ENCODE measurements at regions not wholly inside any gene's neighbourhood (a gene's known extent, or its start where the extent isn't known, plus 50 kb on each side); places are given as distances from the start of the nearest gene placed in this dataset.
"Not testable (repeated sequence)": the region's sequence is repeated elsewhere in the genome, so short reads cannot be mapped to it uniquely, and the experiment has no call there.

GRCh38 chr2:8386748-8387147, 295.1 kb upstream of the ID2 start:
- H2BK15ac ChIP-seq (ENCODE audit: low read depth, poor library complexity, severe bottlenecking); H3K9me3 ChIP-seq (ENCODE audit: control insufficient read depth, low read length); H3K27ac ChIP-seq (ENCODE audit: low read length, poor library complexity, severe bottlenecking); H3K4me3 ChIP-seq (ENCODE audit: insufficient read depth in 1 of 2, low read depth in 1 of 2, low read length in 2 of 2); H3K23ac ChIP-seq (ENCODE audit: low read length in 2 of 2); H2BK12ac ChIP-seq (ENCODE audit: low read length in 2 of 2); H3K27me3 ChIP-seq (ENCODE audit: control insufficient read depth in 1 of 2, insufficient read depth in 1 of 2, low read length in 2 of 2); DNase-seq; H2AK5ac ChIP-seq (ENCODE audit: low read length, severe bottlenecking); H3K4me2 ChIP-seq (ENCODE audit: low read length, poor library complexity, severe bottlenecking); H2AFZ ChIP-seq (ENCODE audit: low read depth, low read length); H3K4ac ChIP-seq (ENCODE audit: low read depth in 1 of 2, low read length in 2 of 2); H3K36me3 ChIP-seq (ENCODE audit: control insufficient read depth in 1 of 2, insufficient read depth in 2 of 2, low read depth in 1 of 2, low read length in 2 of 2); H3K18ac ChIP-seq (ENCODE audit: low read depth in 1 of 2, low read length in 2 of 2); H2BK5ac ChIP-seq (ENCODE audit: low read depth, low read length, poor library complexity, severe bottlenecking); H3K14ac ChIP-seq (ENCODE audit: low read length in 2 of 2); H2BK120ac ChIP-seq (ENCODE audit: low read depth, low read length); H3K4me1 ChIP-seq (ENCODE audit: control insufficient read depth, insufficient read depth, low read depth, low read length); H4K8ac ChIP-seq (ENCODE audit: low read length); H3K79me1 ChIP-seq (replicated peaks; ENCODE audit: low read length, poor library complexity, severe bottlenecking); H4K91ac ChIP-seq (ENCODE audit: low read length); H3K9ac ChIP-seq (ENCODE audit: low read length): not testable (repeated sequence)
- 100% methylated on average over 2 of the region's 10 CpGs for WGBS

GRCh38 chr2:8388781-8389180, 293.1 kb upstream of the ID2 start:
- Histone ChIP-seq H2BK15ac (ENCODE audit: low read depth, poor library complexity, severe bottlenecking) (no peak overlapping the region), H3K79me1 (replicated peaks; ENCODE audit: low read length, poor library complexity, severe bottlenecking) (no peaks in the 10 kb centered on the region), H3K27ac (ENCODE audit: low read length, poor library complexity, severe bottlenecking) (no peak overlapping the region), H2BK5ac (ENCODE audit: low read depth, low read length, poor library complexity, severe bottlenecking) (no peak overlapping the region), H3K9ac (ENCODE audit: low read length) (no peak overlapping the region), H3K14ac (ENCODE audit: low read length in 2 of 2) (no peak overlapping the region), H2BK120ac (ENCODE audit: low read depth, low read length) (no peak overlapping the region), H3K4ac (ENCODE audit: low read depth in 1 of 2, low read length in 2 of 2) (no peak overlapping the region), H2BK12ac (ENCODE audit: low read length in 2 of 2) (no peak overlapping the region), H4K91ac (ENCODE audit: low read length) (no peak overlapping the region), H3K9me3 (ENCODE audit: control insufficient read depth, low read length) (no peaks in the 10 kb centered on the region), H2AFZ (ENCODE audit: low read depth, low read length) (no peak overlapping the region), H3K4me1 (ENCODE audit: control insufficient read depth, insufficient read depth, low read depth, low read length) (peaks cover 2% of the 10 kb centered on the region), H3K4me3 (ENCODE audit: insufficient read depth in 1 of 2, low read depth in 1 of 2, low read length in 2 of 2) (no peak overlapping the region), H3K27me3 (ENCODE audit: control insufficient read depth in 1 of 2, insufficient read depth in 1 of 2, low read length in 2 of 2) (no peaks in the 10 kb centered on the region), H2AK5ac (ENCODE audit: low read length, severe bottlenecking) (no peak overlapping the region), H3K18ac (ENCODE audit: low read depth in 1 of 2, low read length in 2 of 2) (no peak overlapping the region), H3K36me3 (ENCODE audit: control insufficient read depth in 1 of 2, insufficient read depth in 2 of 2, low read depth in 1 of 2, low read length in 2 of 2) (no peaks in the 10 kb centered on the region), H3K4me2 (ENCODE audit: low read length, poor library complexity, severe bottlenecking) (no peak overlapping the region), H4K8ac (ENCODE audit: low read length) (no peak overlapping the region), H3K23ac (ENCODE audit: low read length in 2 of 2) (no peak overlapping the region)
- 99% methylated on average over 2 of the region's 2 CpGs for WGBS
- no peak for DNase-seq

GRCh38 chr2:8389431-8390108, 292.3 kb upstream of the ID2 start:
- Histone ChIP-seq H3K27ac (ENCODE audit: low read length, poor library complexity, severe bottlenecking) (no peak overlapping the region), H2BK5ac (ENCODE audit: low read depth, low read length, poor library complexity, severe bottlenecking) (no peak overlapping the region), H3K18ac (ENCODE audit: low read depth in 1 of 2, low read length in 2 of 2) (no peak overlapping the region), H3K27me3 (ENCODE audit: control insufficient read depth in 1 of 2, insufficient read depth in 1 of 2, low read length in 2 of 2) (no peaks in the 10 kb centered on the region), H3K4me2 (ENCODE audit: low read length, poor library complexity, severe bottlenecking) (no peak overlapping the region), H3K9ac (ENCODE audit: low read length) (peak overlapping the region; percentile 27), H3K14ac (ENCODE audit: low read length in 2 of 2) (no peak overlapping the region), H3K23ac (ENCODE audit: low read length in 2 of 2) (no peak overlapping the region), H2BK120ac (ENCODE audit: low read depth, low read length) (no peak overlapping the region), H3K4ac (ENCODE audit: low read depth in 1 of 2, low read length in 2 of 2) (no peak overlapping the region), H2AFZ (ENCODE audit: low read depth, low read length) (no peak overlapping the region), H3K4me1 (ENCODE audit: control insufficient read depth, insufficient read depth, low read depth, low read length) (peaks cover 2% of the 10 kb centered on the region), H4K91ac (ENCODE audit: low read length) (no peak overlapping the region), H3K9me3 (ENCODE audit: control insufficient read depth, low read length) (no peaks in the 10 kb centered on the region), H3K79me1 (replicated peaks; ENCODE audit: low read length, poor library complexity, severe bottlenecking) (no peaks in the 10 kb centered on the region), H4K8ac (ENCODE audit: low read length) (no peak overlapping the region), H2BK12ac (ENCODE audit: low read length in 2 of 2) (no peak overlapping the region), H2BK15ac (ENCODE audit: low read depth, poor library complexity, severe bottlenecking) (no peak overlapping the region), H3K36me3 (ENCODE audit: control insufficient read depth in 1 of 2, insufficient read depth in 2 of 2, low read depth in 1 of 2, low read length in 2 of 2) (no peaks in the 10 kb centered on the region), H3K4me3 (ENCODE audit: insufficient read depth in 1 of 2, low read depth in 1 of 2, low read length in 2 of 2) (no peak overlapping the region), H2AK5ac (ENCODE audit: low read length, severe bottlenecking) (no peak overlapping the region)
- DNase-seq, result peak; percentile 30
- WGBS, result no CpG with 5 or more reads among the region's 4 CpGs

GRCh38 chr2:8391126-8391525, 290.7 kb upstream of the ID2 start:
- no peaks in the 10 kb centered on the region for H3K79me1 ChIP-seq (replicated peaks; ENCODE audit: low read length, poor library complexity, severe bottlenecking)
- H2AFZ ChIP-seq (ENCODE audit: low read depth, low read length), result no peak overlapping the region
- H2AK5ac ChIP-seq (ENCODE audit: low read length, severe bottlenecking), result no peak overlapping the region
- no peak overlapping the region for H3K9ac ChIP-seq (ENCODE audit: low read length)
- no peak overlapping the region for H2BK15ac ChIP-seq (ENCODE audit: low read depth, poor library complexity, severe bottlenecking)
- H3K23ac ChIP-seq (ENCODE audit: low read length in 2 of 2), result no peak overlapping the region
- peaks cover 2% of the 10 kb centered on the region for H3K4me1 ChIP-seq (ENCODE audit: control insufficient read depth, insufficient read depth, low read depth, low read length)
- no peak overlapping the region for H4K91ac ChIP-seq (ENCODE audit: low read length)
- no peak overlapping the region for H3K27ac ChIP-seq (ENCODE audit: low read length, poor library complexity, severe bottlenecking)
- no peaks in the 10 kb centered on the region for H3K27me3 ChIP-seq (ENCODE audit: control insufficient read depth in 1 of 2, insufficient read depth in 1 of 2, low read length in 2 of 2)
- H2BK5ac ChIP-seq (ENCODE audit: low read depth, low read length, poor library complexity, severe bottlenecking), result no peak overlapping the region
- H4K8ac ChIP-seq (ENCODE audit: low read length), result no peak overlapping the region
- WGBS, result 93% methylated on average over 2 of the region's 2 CpGs
- no peaks in the 10 kb centered on the region for H3K36me3 ChIP-seq (ENCODE audit: control insufficient read depth in 1 of 2, insufficient read depth in 2 of 2, low read depth in 1 of 2, low read length in 2 of 2)
- no peak overlapping the region for H3K4me2 ChIP-seq (ENCODE audit: low read length, poor library complexity, severe bottlenecking)
- no peak overlapping the region for H3K4ac ChIP-seq (ENCODE audit: low read depth in 1 of 2, low read length in 2 of 2)
- DNase-seq, result no peak
- no peaks in the 10 kb centered on the region for H3K9me3 ChIP-seq (ENCODE audit: control insufficient read depth, low read length)
- H2BK120ac ChIP-seq (ENCODE audit: low read depth, low read length), result no peak overlapping the region
- H2BK12ac ChIP-seq (ENCODE audit: low read length in 2 of 2), result no peak overlapping the region
- H3K14ac ChIP-seq (ENCODE audit: low read length in 2 of 2), result no peak overlapping the region
- no peak overlapping the region for H3K18ac ChIP-seq (ENCODE audit: low read depth in 1 of 2, low read length in 2 of 2)
- H3K4me3 ChIP-seq (ENCODE audit: insufficient read depth in 1 of 2, low read depth in 1 of 2, low read length in 2 of 2), result no peak overlapping the region

All from mesenchymal stem cell (in vitro differentiated cells and primary cell).